OCI-LY3 (cell line): ENCODE measurements at regions not wholly inside any gene's neighbourhood (a gene's known extent, or its start where the extent isn't known, plus 50 kb on each side); places are given as distances from the start of the nearest gene placed in this dataset.

Experiments
- H2AFZ ChIP-seq: fragments of 200-600, 300-600 bp; shearing (Covaris generic); 2 replicates; pipeline ENCODE4 v1.6.0; 2014; ENCODE audit warnings: antibody characterized with exemption, low read depth, low read length
- H3K27ac ChIP-seq: fragments of 200-600, 300-600 bp; sonication (generic); 2 replicates; pipeline ENCODE4 v1.5.1; 2014; ENCODE audit warnings: mild to moderate bottlenecking, low read length, moderate library complexity, mixed read lengths
- H3K27me3 ChIP-seq: fragments of 200-600, 300-600 bp; sonication (generic); 2 replicates; pipeline ENCODE4 v1.6.1; 2014; ENCODE audit warnings: low read depth, low read length, mixed read lengths
- H3K36me3 ChIP-seq: fragments of 200-600, 300-600 bp; sonication (generic); replicated peaks from 2 replicates; pipeline ENCODE3; 2014; ENCODE audit warnings: low read depth, low read length, mixed read lengths
- H3K4me1 ChIP-seq: fragments of 300-600, 200-600 bp; sonication (generic); 2 replicates; pipeline ENCODE4 v1.6.1; 2014; ENCODE audit warnings: low read length, mixed read lengths
- H3K4me2 ChIP-seq: fragments of 200-600, 300-600 bp; sonication (generic); 2 replicates; pipeline ENCODE4 v1.6.1; 2014; ENCODE audit warnings: low read length, mixed read lengths
- H3K4me3 ChIP-seq: fragments of 300-600, 200-600 bp; sonication (generic); 2 replicates; pipeline ENCODE4 v1.5.1; 2014; ENCODE audit warnings: antibody characterized with exemption, mild to moderate bottlenecking, low read length, moderate library complexity
- H3K79me2 ChIP-seq: fragments of 300-600, 200-600 bp; shearing (Covaris generic); 2 replicates; pipeline ENCODE4 v1.6.1; 2014; ENCODE audit warnings: mild to moderate bottlenecking, low read length, mixed read lengths
- H3K9ac ChIP-seq: fragments of 300-600, 200-600 bp; shearing (Covaris generic); 2 replicates; pipeline ENCODE4 v1.6.0; 2014; ENCODE audit warnings: mild to moderate bottlenecking, low read length, moderate library complexity
- H3K9me3 ChIP-seq: fragments of 200-600, 300-600 bp; shearing (Covaris generic); 2 replicates; pipeline ENCODE4 v1.6.1; 2014; ENCODE audit warnings: low read length, mixed read lengths; ENCODE audit not compliant: insufficient read depth
- H4K20me1 ChIP-seq: fragments of 200-600, 300-600 bp; sonication (generic); 2 replicates; pipeline ENCODE4 v1.6.1; 2016; ENCODE audit warnings: low read length, mixed read lengths; ENCODE audit not compliant: insufficient read depth
- CTCF ChIP-seq: fragments of 200-600, 300-600 bp; sonication (generic); IDR thresholded peaks from 2 replicates; pipeline ENCODE4 v1.5.1; 2014; ENCODE audit warnings: antibody characterized with exemption, low read length, low read depth
- EZH2phosphoT487 ChIP-seq: fragments of 200-600 bp; shearing (Covaris generic); IDR thresholded peaks from 2 replicates; pipeline ENCODE4 v1.6.1; 2018; ENCODE audit warnings: antibody characterized with exemption, mixed run types, low read depth

DNA sequence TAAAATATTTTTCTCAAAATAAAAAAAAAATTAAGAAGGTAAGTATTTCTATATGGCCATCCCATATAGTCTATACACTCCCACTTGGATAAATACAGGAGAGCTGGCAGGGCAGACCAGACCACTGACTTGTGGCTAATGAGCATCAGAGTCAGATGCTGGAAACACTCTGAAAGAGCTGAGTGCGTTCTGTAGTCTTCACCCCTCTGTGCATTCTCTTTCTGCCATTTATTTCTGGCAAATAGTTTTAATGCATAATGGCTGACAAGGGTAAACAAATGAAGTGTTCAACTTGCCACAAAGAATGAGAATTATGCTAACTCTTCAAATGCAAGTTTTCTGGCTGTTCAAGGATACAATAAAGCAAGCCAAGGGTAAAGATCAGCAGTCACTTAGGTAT is 191.7 kb downstream of the TTLL7 start:
- no peaks in the 10 kb centered on the region for H3K79me2 ChIP-seq

GRCh38 chr1:83805921-83806320 is 193.0 kb downstream of the TTLL7 start:
- Histone ChIP-seq H3K9me3 (no peaks in the 10 kb centered on the region), H3K4me3 (no peak overlapping the region), H2AFZ (no peak overlapping the region), H3K27ac (no peak overlapping the region), H3K9ac (no peak overlapping the region), H3K4me2 (no peak overlapping the region), H3K79me2 (no peaks in the 10 kb centered on the region), H3K27me3 (no peaks in the 10 kb centered on the region), H3K36me3 (no peaks in the 10 kb centered on the region), H3K4me1 (no peaks in the 10 kb centered on the region), H4K20me1 (no peaks in the 10 kb centered on the region)
- TF ChIP-seq EZH2phosphoT487 (no peak), CTCF (no peak)

More for the DNA sequence above, 191.7 kb downstream of the TTLL7 start:
- Histone ChIP-seq H3K36me3 (no peaks in the 10 kb centered on the region), H4K20me1 (no peaks in the 10 kb centered on the region), H3K9ac (no peak overlapping the region), H3K27ac (no peak overlapping the region), H3K27me3 (no peaks in the 10 kb centered on the region), H3K9me3 (no peaks in the 10 kb centered on the region), H3K4me2 (no peak overlapping the region), H2AFZ (no peak overlapping the region), H3K4me3 (no peak overlapping the region), H3K4me1 (no peaks in the 10 kb centered on the region)
- TF ChIP-seq CTCF (no peak), EZH2phosphoT487 (no peak)

- TF ChIP-seq EZH2phosphoT487 (no peak), CTCF (no peak)
- H3K27me3 ChIP-seq: no peaks in the 10 kb centered on the region
- H3K4me3 ChIP-seq: no peak overlapping the region
- H3K79me2 ChIP-seq: no peaks in the 10 kb centered on the region
- H3K27ac ChIP-seq: no peak overlapping the region
- H2AFZ ChIP-seq: no peak overlapping the region
- H3K9me3 ChIP-seq: no peaks in the 10 kb centered on the region
- H4K20me1 ChIP-seq: no peaks in the 10 kb centered on the region
- H3K4me1 ChIP-seq: peaks cover 5% of the 10 kb centered on the region; the same call in 1 of the 2 replicates
- no peak overlapping the region for H3K4me2 ChIP-seq
- no peaks in the 10 kb centered on the region for H3K36me3 ChIP-seq
- no peak overlapping the region for H3K9ac ChIP-seq
These were observed 196.3 kb downstream of the TTLL7 start for GRCh38 chr1:83802460-83803152.

DNA sequence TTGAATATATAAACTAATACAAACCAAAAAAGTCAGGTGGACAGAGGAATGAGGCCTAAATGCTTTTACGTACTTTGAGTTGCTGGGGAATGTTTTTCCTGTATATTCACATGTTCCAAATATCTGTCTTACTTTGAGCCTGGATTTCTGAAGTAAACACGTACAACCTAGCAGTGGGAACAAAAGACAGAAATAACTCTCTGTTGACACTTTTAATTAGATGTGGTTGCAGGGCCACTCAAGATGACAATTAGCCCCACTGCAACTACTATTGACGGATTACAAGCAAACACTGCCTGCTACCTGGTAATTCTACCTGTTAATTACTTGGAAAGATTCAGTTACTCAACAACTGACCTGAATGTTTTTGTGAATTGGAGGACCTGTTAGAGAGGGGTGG is 196.9 kb downstream of the TTLL7 start:
- Histone ChIP-seq H2AFZ (no peak overlapping the region), H3K4me1 (peaks cover 5% of the 10 kb centered on the region; the same call in 1 of the 2 replicates), H3K79me2 (no peaks in the 10 kb centered on the region), H4K20me1 (no peaks in the 10 kb centered on the region), H3K9me3 (no peaks in the 10 kb centered on the region), H3K36me3 (no peaks in the 10 kb centered on the region), H3K9ac (no peak overlapping the region), H3K4me3 (no peak overlapping the region), H3K27me3 (no peaks in the 10 kb centered on the region), H3K27ac (no peak overlapping the region), H3K4me2 (no peak overlapping the region)
- TF ChIP-seq CTCF (no peak), EZH2phosphoT487 (no peak)
